SU-DHL-6 (cell line): ENCODE measurements at regions not wholly inside any gene's neighbourhood (a gene's known extent, or its start where the extent isn't known, plus 50 kb on each side); places are given as distances from the start of the nearest gene placed in this dataset.
"Not testable (repeated sequence)": the region's sequence is repeated elsewhere in the genome, so short reads cannot be mapped to it uniquely, and the experiment has no call there.

Experiments
- EZH2phosphoT487 ChIP-seq: fragments of 200-600 bp; sonication (generic), shearing (Covaris generic); conservative IDR thresholded peaks from 2 replicates; pipeline ENCODE4 v1.6.1; 2018; ENCODE audit warnings: mild to moderate bottlenecking, antibody characterized with exemption, low read length, moderate library complexity, mixed read lengths
- TF ChIP-seq, protein P1 (sequence below): fragments of 200-600 bp; sonication (generic); IDR thresholded peaks from one replicate; pipeline ENCODE4 v1.5.1; 2017; ENCODE audit warnings: antibody characterized with exemption, mild to moderate bottlenecking, low read length, moderate library complexity; ENCODE audit not compliant: insufficient read depth, poor library complexity, severe bottlenecking

- TF ChIP-seq, protein P1, sequence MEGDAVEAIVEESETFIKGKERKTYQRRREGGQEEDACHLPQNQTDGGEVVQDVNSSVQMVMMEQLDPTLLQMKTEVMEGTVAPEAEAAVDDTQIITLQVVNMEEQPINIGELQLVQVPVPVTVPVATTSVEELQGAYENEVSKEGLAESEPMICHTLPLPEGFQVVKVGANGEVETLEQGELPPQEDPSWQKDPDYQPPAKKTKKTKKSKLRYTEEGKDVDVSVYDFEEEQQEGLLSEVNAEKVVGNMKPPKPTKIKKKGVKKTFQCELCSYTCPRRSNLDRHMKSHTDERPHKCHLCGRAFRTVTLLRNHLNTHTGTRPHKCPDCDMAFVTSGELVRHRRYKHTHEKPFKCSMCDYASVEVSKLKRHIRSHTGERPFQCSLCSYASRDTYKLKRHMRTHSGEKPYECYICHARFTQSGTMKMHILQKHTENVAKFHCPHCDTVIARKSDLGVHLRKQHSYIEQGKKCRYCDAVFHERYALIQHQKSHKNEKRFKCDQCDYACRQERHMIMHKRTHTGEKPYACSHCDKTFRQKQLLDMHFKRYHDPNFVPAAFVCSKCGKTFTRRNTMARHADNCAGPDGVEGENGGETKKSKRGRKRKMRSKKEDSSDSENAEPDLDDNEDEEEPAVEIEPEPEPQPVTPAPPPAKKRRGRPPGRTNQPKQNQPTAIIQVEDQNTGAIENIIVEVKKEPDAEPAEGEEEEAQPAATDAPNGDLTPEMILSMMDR: not testable (repeated sequence)
- not testable (repeated sequence) for TF ChIP-seq EZH2phosphoT487
Observed at GRCh38 chrX:98240061-98240460, 1356.4 kb downstream of the RPA4 start.
